COLO829 (cell line): ENCODE measurements at regions not wholly inside any gene's neighbourhood (a gene's known extent, or its start where the extent isn't known, plus 50 kb on each side); places are given as distances from the start of the nearest gene placed in this dataset.
A peak's percentile ranks its signal among the peaks of the same experiment; 100 is the strongest.
"Not testable (repeated sequence)": the region's sequence is repeated elsewhere in the genome, so short reads cannot be mapped to it uniquely, and the experiment has no call there.

Experiments used
- DNase-seq: peaks from one replicate; pipeline ENCODE4 v3.0.0; 2012; ENCODE audit warnings: low spot score

GRCh38 chr2:225748609-225749008 is 349.1 kb downstream of the NYAP2 start:
- no peak for DNase-seq

- DNase-seq = not testable (repeated sequence)
These were observed 344.5 kb downstream of the NYAP2 start for GRCh38 chr2:225743996-225744395.

GRCh38 chr2:225742487-225742886 is 343.0 kb downstream of the NYAP2 start:
- DNase-seq = no peak

GRCh38 chr2:225740086-225740485 is 340.6 kb downstream of the NYAP2 start:
- DNase-seq = no peak

GRCh38 chr2:225739328-225739727 is 339.8 kb downstream of the NYAP2 start:
- no peak for DNase-seq

GRCh38 chr2:225738735-225739134 is 339.2 kb downstream of the NYAP2 start:
- no peak for DNase-seq

- peak; percentile 71 for DNase-seq
These were observed 338.0 kb downstream of the NYAP2 start for GRCh38 chr2:225737556-225737955.

- peak; percentile 81 for DNase-seq
These were observed 336.3 kb downstream of the NYAP2 start for GRCh38 chr2:225735844-225736243.

GRCh38 chr2:225725726-225726125 is 326.2 kb downstream of the NYAP2 start:
- DNase-seq = no peak
